IPS DF 4.7 (cell line): ENCODE measurements at regions not wholly inside any gene's neighbourhood (a gene's known extent, or its start where the extent isn't known, plus 50 kb on each side); places are given as distances from the start of the nearest gene placed in this dataset.
A peak's percentile ranks its signal among the peaks of the same experiment; 100 is the strongest.

Source experiments
- DNase-seq: peaks from one replicate; pipeline ENCODE4 v3.0.0-alpha.2; 2013; ENCODE audit warnings: low spot score; ENCODE audit errors: extremely low read depth

DNA sequence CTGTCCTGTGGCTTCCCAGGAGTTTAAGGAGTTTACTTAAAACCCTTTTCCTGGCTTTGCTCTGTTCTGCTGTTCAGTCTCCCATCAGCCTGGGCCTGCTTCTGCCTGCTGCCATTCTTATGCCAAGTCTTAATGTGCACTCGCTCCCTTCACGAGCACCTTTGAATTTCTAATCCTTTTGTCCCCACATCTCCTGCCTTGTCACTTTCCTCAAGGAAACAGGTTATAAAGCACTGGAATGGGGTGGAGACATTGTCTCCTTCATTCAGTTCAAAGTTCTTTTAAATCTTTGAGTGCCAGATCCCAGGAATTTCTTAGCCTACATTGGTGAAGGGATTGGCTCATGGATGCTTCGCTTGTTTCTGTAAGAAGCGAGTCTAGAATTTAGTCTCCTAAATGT lies 87.2 kb upstream of the LIFR start:
- no peak for DNase-seq

DNA sequence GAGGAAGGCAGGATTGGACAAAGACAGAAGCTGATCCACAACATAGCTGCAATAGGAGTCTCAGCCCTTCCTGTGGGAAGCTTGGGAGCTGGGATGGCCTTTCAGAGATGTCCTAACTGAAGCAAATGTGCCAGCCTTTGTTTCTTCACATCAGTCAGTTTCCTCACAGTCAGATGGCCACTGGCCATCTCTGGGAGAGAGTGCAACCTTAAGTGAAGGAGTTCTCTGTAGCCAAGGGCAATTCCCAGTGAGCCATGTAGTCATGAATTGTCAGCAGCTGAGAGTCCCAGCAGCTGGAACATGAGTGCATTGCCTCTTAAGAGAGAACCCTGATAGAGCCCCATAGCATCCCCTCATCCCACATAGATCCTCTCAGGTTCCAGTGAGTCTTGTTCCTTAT lies 89.1 kb upstream of the LIFR start:
- DNase-seq = no peak

DNA sequence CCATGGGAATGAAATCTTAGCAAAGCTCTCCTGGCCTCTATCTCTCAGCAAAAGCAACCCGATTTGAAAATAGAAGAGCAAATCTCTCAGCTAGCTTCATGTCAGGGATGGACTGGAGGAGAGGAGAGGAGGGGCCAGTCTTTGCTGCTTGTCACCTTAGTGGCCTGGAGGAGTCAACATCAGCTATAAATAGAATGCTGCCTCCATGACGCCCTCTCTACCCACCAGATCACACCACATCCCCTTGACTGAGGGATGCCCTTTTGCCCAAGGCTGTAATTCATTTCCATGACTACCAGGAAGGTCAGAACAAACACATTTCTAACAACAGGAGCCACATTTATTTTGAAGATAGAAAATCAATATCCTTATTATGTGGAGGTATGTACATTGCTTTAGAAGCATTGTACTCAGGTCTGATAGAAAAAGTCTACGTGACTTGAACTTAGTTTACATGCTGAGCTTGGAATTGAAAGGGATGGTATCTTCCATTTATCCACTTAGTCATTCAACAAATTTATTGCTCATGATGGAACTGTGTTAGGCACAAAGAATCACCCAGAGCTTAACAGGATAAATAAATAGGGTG lies 92.4 kb upstream of the LIFR start:
- no peak for DNase-seq

DNA sequence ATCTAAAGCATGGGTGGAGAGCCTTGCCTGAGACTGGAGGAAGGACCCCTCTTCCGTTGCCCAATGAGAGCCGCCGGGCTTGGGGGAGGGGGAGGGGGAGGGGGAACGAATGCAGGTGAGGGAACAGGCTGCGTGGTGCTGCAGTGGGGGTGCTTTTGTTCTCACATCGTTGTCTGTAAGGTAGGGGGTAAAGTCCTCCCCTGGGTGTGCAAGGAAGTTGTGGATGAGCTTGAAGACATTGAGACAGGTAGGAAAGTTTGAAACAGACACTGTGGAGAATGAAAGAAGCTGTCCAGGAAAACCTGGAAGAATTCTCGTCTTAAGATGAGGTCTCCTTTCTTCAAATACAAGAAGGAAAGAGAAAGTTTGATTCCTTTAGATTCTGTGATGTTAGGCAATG lies 94.1 kb upstream of the LIFR start:
- no peak for DNase-seq

DNA sequence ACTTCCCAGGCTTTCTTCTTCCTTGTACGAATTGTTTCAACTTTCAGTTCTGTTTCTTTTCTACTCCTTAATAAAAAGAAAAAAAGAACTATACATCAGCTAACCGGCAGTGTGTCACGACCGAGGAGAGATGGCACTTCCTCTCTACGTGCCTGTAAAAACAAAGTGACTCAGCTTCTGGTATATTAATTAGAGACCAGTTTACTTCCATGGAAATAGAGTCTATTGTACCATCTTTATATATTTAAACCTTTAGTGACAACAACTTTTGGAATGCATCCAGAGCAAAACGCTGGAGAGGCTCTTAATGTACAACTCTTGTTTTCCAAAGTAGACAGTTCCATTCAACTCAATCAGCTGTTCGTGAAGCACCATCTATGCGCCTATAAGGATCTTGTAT lies 94.5 kb upstream of the LIFR start:
- no peak for DNase-seq

DNA sequence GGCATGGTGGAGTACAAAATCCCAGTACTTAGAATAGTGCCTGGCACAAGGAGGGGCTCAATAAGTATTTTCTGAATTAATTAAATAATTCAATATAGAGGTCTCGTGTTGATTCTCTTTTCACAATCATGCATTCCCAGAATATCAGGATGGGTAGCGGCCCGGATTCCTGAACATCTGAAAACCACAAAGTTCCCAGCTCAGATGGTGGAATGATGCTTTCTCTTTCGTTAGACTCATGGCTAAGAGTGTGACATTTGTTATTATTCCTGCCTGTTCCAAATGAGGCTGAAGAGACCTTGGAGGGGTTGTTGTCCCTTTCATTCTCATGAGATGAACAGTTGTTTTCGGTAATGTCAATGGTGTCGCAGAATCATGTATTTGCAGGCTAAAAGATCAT lies 95.4 kb upstream of the LIFR start:
- DNase-seq = no peak

DNA sequence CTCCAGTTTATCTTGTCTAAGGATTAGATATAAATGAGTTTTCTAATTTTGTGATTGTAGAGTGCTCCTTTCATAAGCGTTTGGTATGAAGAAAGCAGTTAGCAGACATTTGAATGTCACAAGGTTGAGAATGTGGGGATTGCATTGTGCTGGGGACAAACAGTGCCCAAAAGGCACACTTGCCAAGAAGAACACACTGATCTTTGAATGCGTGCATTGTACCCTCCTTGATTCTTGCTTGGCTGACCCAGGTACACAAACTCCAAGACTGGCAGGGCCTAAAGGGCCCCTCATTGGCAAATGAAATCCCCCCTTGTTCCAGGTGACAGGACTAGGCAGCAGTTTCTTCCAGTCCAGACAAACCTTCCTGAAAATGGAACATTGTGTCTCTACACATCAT lies 96.9 kb upstream of the LIFR start:
- DNase-seq = no peak

DNA sequence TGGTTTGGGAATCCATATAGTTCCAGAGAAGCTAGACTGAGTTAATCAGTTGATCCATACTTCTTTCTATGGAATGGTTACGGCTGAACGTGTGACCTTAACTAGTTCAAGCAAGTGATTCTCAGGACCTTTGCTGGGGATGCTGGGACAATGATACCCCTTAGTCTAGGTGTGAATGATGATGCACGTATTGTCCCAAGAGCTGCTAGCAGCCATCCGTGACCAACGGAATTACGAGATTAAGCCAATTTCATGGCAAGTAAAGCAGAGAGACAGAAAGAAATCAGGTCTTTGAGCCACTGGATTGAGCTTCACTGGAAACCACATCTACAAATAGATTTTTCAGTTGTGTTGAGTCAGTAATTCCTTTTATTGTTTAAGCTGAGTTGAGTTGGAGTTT lies 99.2 kb upstream of the LIFR start:
- DNase-seq = no peak

DNA sequence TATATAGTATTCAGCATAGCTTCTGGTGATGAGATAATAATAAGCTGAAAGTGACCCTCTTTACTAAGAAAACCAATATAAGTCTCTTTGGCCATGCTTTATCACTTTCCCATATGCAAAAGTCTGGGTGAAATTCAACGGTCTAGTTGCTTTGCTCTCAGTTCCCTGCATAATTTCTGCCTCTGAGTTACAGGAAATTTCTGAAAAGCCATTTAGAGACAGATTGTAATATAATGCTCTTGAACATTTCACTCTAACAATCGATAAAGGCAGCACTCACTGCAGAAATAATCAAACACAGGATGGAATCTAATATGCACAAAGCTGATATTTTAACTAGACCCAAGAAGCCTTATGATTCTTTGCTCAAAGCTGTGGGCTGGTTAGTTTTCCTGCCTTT lies 100.1 kb upstream of the LIFR start:
- DNase-seq = no peak

DNA sequence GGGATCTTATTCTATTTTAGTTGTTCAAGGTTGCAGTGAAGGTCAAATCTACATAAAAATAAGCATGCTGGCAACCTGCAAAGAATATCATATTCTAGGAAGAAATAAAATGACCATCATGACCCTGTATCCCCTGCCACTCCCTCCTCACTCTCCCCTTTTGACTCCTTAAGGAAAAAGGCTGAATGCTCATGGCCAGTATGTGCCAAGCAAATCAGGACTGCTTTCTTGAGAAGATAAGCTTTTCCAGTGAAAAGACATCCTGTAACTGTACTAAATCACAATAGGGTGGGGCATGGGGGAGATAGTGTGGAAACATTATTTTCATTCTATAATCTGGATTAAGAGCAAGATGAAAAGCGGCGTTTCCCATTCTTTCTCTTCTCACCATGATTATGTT lies 100.6 kb upstream of the LIFR start:
- DNase-seq = no peak

DNA sequence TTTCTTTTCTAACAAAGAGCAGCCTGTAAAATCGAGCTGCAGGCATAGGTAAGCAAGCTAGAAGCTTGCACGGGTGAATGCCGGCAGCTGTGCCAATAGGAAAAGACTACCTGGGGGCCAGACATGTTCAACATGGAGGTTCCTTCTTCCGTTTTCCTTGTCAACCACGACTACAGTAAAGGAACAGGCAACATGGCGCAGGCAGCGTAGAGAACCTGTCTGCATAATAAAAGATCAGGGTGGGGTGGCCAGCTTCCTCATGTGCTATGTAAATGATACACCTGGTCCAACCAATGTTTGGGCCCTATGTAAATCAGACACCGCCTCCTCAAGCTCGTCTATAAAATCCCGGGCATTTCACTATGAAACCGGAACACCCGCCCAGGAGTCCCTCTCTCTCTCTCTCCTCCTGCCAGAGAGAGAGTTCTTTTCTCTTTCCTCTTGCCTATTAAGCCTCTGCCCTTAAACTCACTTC lies 103.8 kb upstream of the LIFR start:
- DNase-seq = peak; percentile 69

DNA sequence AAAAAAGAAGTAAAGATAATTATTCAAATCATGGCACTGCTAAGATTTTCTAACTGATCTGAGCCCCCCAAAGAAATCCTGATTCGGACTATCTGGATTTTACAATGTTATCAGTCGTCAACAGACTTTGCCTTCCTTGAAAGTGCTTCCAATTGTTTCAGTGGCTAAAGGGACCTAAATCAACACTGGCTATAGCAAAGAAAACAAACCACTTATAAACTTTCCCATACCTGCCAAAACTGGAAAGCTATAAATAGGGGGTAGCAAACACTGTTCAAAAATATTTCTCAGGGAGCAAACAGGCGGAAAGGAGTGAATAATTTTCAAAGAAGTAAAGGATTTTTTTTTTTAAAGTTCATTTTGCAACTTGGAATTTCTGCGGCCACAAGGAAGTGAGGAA lies 105.6 kb upstream of the LIFR start:
- DNase-seq = no peak

DNA sequence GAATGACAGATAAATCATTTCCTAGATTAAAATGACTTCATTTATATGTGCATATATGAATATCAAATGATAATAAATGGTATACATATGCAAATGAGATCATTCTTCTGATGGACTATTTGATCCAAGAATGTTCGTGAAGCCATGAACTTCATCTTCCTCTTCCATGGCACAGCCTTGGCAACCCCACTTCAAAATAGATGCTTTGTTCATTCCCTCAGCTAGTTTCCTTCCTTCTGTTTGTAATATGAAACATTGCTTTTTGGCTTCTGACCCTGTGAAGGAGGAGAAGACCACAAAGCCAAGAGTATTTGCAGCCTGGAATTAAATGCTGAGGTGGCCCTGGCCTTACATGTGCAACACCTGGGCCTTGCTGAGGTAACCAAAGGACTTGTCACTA lies 106.8 kb upstream of the LIFR start:
- DNase-seq = no peak

DNA sequence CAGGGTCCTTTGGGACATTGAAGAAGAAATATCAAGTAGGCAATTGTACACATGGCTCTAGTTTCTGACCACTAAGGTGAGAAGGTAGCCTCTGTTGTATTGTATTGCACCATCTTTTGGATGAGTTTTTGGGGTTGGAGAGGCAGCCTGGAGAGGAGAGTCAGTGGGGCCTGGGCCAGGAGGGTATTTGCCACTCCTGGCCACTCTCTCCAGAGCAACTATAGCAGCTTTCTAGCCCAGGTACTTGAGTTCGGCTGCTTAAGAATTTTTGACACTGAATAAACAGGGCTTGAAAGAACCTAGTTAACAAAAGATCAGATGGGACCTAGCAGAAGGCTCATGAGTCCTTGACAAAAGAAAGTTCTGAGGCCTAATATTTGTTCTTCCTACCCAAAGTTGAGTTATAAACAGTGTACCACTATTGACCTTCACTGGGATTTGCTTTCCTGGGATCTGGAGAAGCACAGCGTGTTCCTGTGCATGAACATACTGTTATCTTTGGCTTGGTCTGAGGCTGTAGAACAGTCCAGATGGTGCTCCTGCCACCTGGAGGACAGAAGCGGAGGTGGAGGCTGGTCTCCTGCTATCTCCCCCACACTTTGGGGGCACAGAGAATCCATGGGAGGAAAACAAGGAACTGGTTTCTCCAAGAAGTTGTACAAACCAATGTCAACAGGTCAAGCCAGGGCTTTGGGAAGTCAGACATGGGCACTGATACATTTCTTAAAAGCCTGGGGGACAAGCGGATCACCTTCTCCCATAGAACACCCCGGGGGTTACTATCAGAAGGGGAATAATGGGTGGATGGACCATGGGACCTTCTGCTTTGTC lies 110.4 kb upstream of the LIFR start:
- peak; percentile 11 for DNase-seq

DNA sequence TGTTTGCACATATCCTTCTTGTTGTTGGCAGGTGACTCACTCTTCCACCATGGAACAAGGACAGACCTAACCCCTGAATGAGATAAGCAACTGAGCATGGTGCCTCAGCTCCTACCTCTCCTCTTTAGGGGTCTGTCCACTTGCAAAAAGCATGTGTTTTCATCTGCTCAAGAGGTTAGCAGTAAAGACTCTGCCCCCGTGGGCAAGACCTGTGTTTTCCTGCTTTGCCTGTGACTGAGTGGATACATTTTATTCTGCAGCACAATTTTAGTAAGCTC lies 111.0 kb upstream of the LIFR start:
- DNase-seq = no peak

DNA sequence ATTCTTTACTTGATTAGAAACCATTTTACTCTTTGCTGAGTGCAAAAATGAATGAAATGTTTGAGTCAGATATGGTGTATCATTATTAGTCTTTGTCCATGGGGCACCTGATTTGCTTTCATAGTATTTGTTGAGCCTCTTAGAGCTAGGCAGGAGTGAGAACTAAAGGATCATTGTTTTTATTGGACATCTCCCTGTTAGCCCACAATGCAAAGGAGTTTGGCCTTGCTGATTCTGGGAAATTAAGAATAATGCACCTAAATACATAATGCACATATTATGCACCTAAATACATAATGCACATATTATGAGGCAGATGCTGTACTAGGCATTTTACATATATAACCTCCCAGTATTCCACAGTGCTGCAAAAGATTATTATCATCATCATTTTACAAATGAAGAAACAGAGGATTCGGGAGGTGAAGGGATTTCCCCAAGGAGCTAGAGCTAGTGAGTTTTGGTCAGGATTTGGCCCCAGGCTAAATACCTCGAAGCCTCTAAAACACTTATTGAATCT lies 113.0 kb upstream of the LIFR start:
- no peak for DNase-seq

DNA sequence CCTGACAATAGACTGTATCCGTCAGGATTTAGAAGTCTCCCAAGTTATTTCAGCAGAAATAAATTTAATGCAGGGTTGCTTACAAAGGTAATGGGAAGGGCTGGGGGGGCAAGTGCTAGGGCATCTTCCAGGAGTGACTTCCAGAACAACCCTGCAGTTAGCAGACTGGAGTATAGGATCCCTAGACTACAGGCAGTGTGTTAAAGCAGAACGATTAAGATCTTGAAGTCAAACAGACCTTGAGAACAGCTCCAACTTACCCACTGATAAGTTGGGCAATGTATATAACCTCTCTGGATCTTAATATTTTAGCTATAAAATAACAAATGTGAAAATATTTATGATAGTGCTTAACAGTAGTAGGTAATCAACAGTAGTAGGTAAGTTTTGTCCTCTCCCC lies 113.6 kb upstream of the LIFR start:
- DNase-seq = no peak

DNA sequence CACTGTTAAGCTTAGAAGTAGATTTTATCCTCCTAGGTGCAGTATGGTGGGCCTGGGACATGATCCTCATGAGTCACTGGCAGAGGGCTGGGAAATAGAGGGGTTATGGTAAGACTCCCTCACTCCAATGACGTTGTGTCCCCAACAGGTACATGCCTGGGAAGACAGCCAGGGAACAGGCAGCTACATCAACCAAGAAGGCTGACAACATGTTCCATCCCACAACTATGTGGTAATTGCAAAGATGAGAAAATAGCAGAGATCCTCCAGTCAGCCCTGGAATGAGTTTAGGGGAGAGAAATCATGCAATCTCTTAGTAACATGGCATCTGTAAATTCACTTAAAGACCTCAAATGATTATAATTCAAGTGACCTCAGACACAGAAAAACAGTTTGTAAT lies 114.4 kb upstream of the LIFR start:
- DNase-seq = no peak

DNA sequence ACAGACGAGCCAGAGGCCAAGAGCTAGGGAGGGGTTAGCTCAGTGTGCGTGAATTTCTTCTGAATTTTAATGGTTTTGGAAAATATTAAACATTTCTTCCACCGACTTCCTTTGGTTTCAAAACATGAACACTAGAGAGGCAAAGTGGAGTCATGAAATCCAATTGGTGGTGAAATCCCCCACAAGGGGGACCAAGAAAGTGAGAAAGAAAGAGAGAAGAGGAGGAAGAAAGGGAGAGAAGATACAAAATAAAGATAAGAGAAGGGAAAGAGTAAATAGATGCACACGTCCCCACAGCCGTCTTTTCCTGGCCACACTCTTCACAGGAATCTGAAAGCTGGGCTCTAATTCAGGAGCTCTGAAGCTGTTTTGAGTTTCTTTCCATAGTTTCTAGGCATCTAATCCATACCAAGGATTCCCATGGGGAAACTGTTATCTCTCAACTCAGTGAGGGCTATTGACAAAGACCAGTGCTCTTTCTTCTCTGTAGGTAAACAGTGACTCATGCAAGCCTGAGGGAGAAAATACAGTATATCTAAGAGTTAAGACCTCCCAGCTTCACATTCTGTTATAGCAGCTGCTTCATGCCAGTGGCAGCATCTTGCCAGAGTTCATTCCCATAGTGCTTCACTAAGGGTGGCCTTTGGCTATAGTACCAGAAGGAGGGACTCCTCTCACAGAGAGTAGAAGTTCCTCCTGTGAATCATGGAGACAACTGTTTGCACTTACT lies 115.8 kb upstream of the LIFR start:
- no peak for DNase-seq

DNA sequence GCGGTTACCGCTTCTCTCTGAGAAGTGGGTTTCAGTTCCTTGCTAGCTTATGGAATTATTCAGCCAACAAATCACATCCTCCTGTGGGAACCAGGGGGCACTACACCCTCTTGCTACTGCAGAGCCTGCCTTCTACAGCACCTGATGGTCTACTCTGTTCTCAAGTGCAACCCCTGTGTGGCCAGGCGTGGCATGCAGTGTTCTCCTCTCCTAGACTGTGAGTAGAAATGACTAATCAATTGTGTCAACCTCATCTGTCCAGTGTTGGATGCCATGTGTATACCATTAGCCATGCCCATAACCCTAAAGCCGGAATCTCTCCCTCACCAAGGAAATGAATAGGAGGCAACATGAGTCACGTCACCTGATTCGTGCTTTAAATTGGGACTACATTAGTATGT lies 117.2 kb upstream of the LIFR start:
- DNase-seq = no peak

DNA sequence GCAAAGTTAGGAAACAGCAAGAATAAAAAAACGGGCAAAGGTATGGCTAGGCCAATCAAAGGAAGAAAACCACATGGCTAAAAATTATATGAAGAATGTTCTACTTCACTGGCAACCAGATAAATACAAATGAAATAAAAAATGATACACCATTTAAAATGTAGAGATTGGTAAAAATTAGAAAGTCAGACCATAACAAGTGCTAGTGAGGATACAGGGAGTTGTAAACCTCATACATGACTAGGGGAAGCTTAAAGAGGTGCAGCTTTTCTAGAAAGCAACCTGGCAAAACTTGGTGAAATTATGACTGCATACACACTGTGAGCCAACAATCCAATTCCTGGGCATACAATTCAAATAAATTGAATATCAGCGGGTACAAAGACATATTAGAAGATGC lies 119.0 kb upstream of the LIFR start:
- no peak for DNase-seq

DNA sequence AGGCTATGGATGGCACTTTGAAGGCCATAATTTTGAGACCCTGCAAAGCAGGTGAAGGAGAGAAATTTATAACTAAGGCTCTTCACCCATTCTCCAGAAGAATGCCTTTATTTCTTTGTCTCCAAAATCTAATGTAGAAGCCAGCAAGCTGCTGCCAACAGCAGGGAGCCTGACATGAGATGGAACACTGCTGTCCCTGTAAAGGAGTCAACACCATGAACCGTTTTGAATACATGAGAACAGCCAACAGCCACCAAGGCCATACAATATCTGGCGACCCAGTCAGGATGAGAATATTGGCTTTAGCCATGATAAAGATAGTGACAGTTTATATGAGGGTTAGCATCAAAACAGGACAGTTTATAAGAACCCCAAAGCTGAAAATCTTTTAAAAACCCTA lies 121.2 kb upstream of the LIFR start:
- DNase-seq = no peak

DNA sequence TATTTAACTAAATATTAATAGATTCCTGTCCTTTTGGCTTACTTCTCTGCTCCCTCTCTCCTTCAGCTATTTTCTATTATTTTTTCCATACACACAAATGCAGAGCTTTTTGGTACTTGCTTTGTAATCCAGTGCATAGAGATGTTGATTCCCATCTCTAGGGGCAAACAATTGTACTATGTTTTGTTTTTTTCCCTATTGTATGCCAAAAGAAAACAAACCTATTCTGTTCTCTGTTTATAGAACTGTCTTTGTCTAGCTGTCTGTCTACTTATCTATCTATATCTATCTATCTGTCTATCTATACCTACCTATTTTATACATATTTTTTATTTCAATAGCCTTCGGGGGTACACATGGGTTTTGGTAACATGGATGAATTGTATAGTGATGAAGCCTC lies 121.6 kb upstream of the LIFR start:
- DNase-seq = no peak
